Suprapubic skin (tissue), 4 donors: ENCODE measurements at regions not wholly inside any gene's neighbourhood (a gene's known extent, or its start where the extent isn't known, plus 50 kb on each side); places are given as distances from the start of the nearest gene placed in this dataset.

ENCODE experiments used
- CTCF ChIP-seq, 2 donors: fragments of 200-600 bp in 1 of 2; fragments of 450-650 bp in 1 of 2; sonication (generic) in 1 of 2; IDR thresholded peaks; one replicate each; pipeline ENCODE4 v1.5.1; 2016 to 2019; ENCODE audit warnings: antibody characterized with exemption in 2 of 2, mild to moderate bottlenecking in 1 of 2, moderate library complexity in 1 of 2
- POLR2A ChIP-seq, 2 donors: fragments of 450-650 bp; IDR thresholded peaks; one replicate each; pipeline ENCODE4 v1.6.1; 2017; ENCODE audit warnings: antibody characterized with exemption in 2 of 2, mild to moderate bottlenecking in 2 of 2, moderate library complexity in 2 of 2
- POLR2AphosphoS5 ChIP-seq, 3 donors: sonication (generic); formaldehyde crosslinking; IDR thresholded peaks; one replicate each; pipeline ENCODE4 v1.6.1; 2017; ENCODE audit warnings: antibody characterized with exemption in 3 of 3

GRCh38 chr3:117355566-117355965 is 646.0 kb downstream of the TUSC7 start:
- TF ChIP-seq CTCF (IDR thresholded peaks at IDR 0.05) (no peak), POLR2A (IDR thresholded peaks at IDR 0.05) (no peak), POLR2AphosphoS5 (IDR thresholded peaks at IDR 0.05) (no peak)
